ENCODE measurements at regions not wholly inside any gene's neighbourhood (a gene's known extent, or its start where the extent isn't known, plus 50 kb on each side); places are given as distances from the start of the nearest gene placed in this dataset.

DNA sequence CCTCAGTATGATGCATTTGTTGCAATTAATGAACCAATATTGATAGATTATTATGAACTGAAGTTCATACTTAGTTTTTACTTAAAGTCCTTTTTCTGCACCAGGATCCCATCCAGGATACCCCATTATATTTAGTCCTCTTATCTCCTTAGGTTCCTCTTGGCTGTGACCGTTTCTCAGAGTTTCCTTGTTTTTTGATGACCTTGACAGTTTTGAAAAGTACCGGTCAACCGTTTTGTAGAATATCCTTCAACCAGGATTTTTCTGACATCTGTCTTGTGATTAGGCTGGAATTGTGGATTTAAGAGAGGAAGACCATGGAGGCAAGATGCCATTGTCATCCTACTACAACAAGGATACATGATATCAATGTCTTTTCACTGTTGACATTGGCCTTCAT lies 98.0 kb upstream of the F13A1 start:
- no peak for ATAC-seq
- Histone ChIP-seq H3K4me3 (ENCODE audit: low read depth in 2 of 2, low read length in 2 of 2) (no peak overlapping the region), H3K36me3 (ENCODE audit: control insufficient read depth, insufficient read depth, low read length) (no peaks in the 10 kb centered on the region), H3K27me3 (ENCODE audit: control insufficient read depth, insufficient read depth, low read length) (no peaks in the 10 kb centered on the region), H3K27ac (ENCODE audit: low read length) (no peak overlapping the region), H3K4me1 (ENCODE audit: control insufficient read depth, insufficient read depth, low read length) (no peaks in the 10 kb centered on the region), H3K9me3 (ENCODE audit: control insufficient read depth, insufficient read depth, low read depth, low read length) (no peaks in the 10 kb centered on the region)
- intact Hi-C loops (cut with micrococcal nuclease; ENCODE audit: unreplicated experiment) (no loop called here), in situ Hi-C loops (cut with HindIII; ENCODE audit: low pct_unique_long_range_greater_than_20kb, low sequenced_read_pairs) (no loop called here)
- ChIA-PET POLR2A (no interaction called here), CTCF (no interaction called here)
- BruUV-seq (replicated peaks): no TSS peak
- DNase-seq (ENCODE audit: low read depth, low spot score): no peak
- TF ChIP-seq TCF7L2 (IDR thresholded peaks at IDR 0.05; ENCODE audit: low read depth, low read length): no peak
- TF ChIP-seq CTCF (IDR thresholded peaks at IDR 0.05): no peak
- no peak for TF ChIP-seq SIN3A (IDR thresholded peaks at IDR 0.05; ENCODE audit: borderline replicate concordance, insufficient read depth, low read depth, low read length)
- TF ChIP-seq POLR2AphosphoS5 (IDR thresholded peaks at IDR 0.05; ENCODE audit: low read depth, low read length): no peak
- TF ChIP-seq, protein P1, sequence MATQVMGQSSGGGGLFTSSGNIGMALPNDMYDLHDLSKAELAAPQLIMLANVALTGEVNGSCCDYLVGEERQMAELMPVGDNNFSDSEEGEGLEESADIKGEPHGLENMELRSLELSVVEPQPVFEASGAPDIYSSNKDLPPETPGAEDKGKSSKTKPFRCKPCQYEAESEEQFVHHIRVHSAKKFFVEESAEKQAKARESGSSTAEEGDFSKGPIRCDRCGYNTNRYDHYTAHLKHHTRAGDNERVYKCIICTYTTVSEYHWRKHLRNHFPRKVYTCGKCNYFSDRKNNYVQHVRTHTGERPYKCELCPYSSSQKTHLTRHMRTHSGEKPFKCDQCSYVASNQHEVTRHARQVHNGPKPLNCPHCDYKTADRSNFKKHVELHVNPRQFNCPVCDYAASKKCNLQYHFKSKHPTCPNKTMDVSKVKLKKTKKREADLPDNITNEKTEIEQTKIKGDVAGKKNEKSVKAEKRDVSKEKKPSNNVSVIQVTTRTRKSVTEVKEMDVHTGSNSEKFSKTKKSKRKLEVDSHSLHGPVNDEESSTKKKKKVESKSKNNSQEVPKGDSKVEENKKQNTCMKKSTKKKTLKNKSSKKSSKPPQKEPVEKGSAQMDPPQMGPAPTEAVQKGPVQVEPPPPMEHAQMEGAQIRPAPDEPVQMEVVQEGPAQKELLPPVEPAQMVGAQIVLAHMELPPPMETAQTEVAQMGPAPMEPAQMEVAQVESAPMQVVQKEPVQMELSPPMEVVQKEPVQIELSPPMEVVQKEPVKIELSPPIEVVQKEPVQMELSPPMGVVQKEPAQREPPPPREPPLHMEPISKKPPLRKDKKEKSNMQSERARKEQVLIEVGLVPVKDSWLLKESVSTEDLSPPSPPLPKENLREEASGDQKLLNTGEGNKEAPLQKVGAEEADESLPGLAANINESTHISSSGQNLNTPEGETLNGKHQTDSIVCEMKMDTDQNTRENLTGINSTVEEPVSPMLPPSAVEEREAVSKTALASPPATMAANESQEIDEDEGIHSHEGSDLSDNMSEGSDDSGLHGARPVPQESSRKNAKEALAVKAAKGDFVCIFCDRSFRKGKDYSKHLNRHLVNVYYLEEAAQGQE (IDR thresholded peaks at IDR 0.05; ENCODE audit: insufficient read depth in 1 of 2, low read depth in 2 of 2, low read length in 1 of 2): no peak

DNA sequence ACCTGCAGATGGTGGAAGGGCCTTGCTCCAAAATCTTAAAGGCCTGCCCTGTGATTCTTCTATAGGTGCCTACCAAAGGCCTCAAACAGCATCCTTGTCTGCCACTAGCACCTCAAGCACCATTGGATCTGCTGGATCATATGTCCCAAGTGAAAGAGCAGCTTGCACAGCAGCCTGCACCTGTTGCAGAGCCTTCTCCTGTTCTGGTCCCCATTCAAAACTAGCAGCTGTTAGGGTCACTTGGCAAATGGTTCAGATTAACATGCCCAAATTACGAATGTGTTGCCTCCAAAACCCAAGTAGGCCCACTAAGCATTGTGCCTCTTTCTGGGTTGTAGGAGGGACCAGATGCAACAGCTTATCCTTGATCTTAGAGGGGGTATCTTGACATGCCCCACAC lies 99.6 kb upstream of the F13A1 start:
- Histone ChIP-seq H3K4me3 (ENCODE audit: low read depth in 2 of 2, low read length in 2 of 2) (no peak overlapping the region), H3K4me1 (ENCODE audit: control insufficient read depth, insufficient read depth, low read length) (no peaks in the 10 kb centered on the region), H3K27me3 (ENCODE audit: control insufficient read depth, insufficient read depth, low read length) (no peaks in the 10 kb centered on the region), H3K36me3 (ENCODE audit: control insufficient read depth, insufficient read depth, low read length) (no peaks in the 10 kb centered on the region), H3K27ac (ENCODE audit: low read length) (no peak overlapping the region), H3K9me3 (ENCODE audit: control insufficient read depth, insufficient read depth, low read depth, low read length) (no peaks in the 10 kb centered on the region)
- BruUV-seq (replicated peaks): no TSS peak
- no peak for DNase-seq (ENCODE audit: low read depth, low spot score)
- in situ Hi-C loops (cut with HindIII; ENCODE audit: low pct_unique_long_range_greater_than_20kb, low sequenced_read_pairs): no loop called here
- CTCF ChIA-PET: no interaction called here
- POLR2A ChIA-PET: no interaction called here
- TF ChIP-seq POLR2AphosphoS5 (IDR thresholded peaks at IDR 0.05; ENCODE audit: low read depth, low read length): no peak
- no peak for TF ChIP-seq SIN3A (IDR thresholded peaks at IDR 0.05; ENCODE audit: borderline replicate concordance, insufficient read depth, low read depth, low read length)
- TF ChIP-seq, protein P1 (IDR thresholded peaks at IDR 0.05; ENCODE audit: insufficient read depth in 1 of 2, low read depth in 2 of 2, low read length in 1 of 2): no peak
- no peak for TF ChIP-seq CTCF (IDR thresholded peaks at IDR 0.05)
- no peak for TF ChIP-seq TCF7L2 (IDR thresholded peaks at IDR 0.05; ENCODE audit: low read depth, low read length)
- intact Hi-C loops (cut with micrococcal nuclease; ENCODE audit: unreplicated experiment): no loop called here
- no peak for ATAC-seq
